Neutrophil (primary cell): ENCODE measurements at regions not wholly inside any gene's neighbourhood (a gene's known extent, or its start where the extent isn't known, plus 50 kb on each side); places are given as distances from the start of the nearest gene placed in this dataset.

ENCODE experiments used
- H3K27ac ChIP-seq: fragments of 200-600 bp; sonication (generic); 2 replicates; pipeline ENCODE4 v1.5.1; 2016; ENCODE audit warnings: mild to moderate bottlenecking, moderate library complexity
- H3K27me3 ChIP-seq: fragments of 200-600 bp; sonication (generic); 2 replicates; pipeline ENCODE4 v1.6.0; 2016; ENCODE audit warnings: mild to moderate bottlenecking
- H3K36me3 ChIP-seq: fragments of 200-600 bp; sonication (generic); 2 replicates; pipeline ENCODE4 v1.5.1; 2017
- H3K4me1 ChIP-seq, 2 experiments: fragments of 200-600 bp in 1 of 2; sonication (generic) in 1 of 2; 1 replicate in 1 of 2; 2 replicates in 1 of 2; pipeline versions ENCODE4 v1.5.1 to v1.6.1; 2013 to 2016; ENCODE audit warnings: low read depth in 1 of 2, low read length in 1 of 2, mild to moderate bottlenecking in 1 of 2, moderate library complexity in 1 of 2; ENCODE audit not compliant: control insufficient read depth in 1 of 2, insufficient read depth in 1 of 2
- H3K4me3 ChIP-seq, 2 experiments: fragments of 200-600 bp in 1 of 2; sonication (generic) in 1 of 2; 1 replicate in 1 of 2; 2 replicates in 1 of 2; pipeline ENCODE4 v1.5.1; 2013 to 2016; ENCODE audit warnings: low read depth in 1 of 2, low read length in 1 of 2, mild to moderate bottlenecking in 1 of 2, moderate library complexity in 1 of 2
- H3K9me3 ChIP-seq: fragments of 200-600 bp; sonication (generic); 2 replicates; pipeline ENCODE4 v1.5.1; 2016
- TF ChIP-seq, protein P1 (sequence below): fragments of 200-600 bp; sonication (generic); IDR thresholded peaks from 2 replicates; pipeline ENCODE4 v1.5.1; 2016; ENCODE audit warnings: antibody characterized with exemption

DNA sequence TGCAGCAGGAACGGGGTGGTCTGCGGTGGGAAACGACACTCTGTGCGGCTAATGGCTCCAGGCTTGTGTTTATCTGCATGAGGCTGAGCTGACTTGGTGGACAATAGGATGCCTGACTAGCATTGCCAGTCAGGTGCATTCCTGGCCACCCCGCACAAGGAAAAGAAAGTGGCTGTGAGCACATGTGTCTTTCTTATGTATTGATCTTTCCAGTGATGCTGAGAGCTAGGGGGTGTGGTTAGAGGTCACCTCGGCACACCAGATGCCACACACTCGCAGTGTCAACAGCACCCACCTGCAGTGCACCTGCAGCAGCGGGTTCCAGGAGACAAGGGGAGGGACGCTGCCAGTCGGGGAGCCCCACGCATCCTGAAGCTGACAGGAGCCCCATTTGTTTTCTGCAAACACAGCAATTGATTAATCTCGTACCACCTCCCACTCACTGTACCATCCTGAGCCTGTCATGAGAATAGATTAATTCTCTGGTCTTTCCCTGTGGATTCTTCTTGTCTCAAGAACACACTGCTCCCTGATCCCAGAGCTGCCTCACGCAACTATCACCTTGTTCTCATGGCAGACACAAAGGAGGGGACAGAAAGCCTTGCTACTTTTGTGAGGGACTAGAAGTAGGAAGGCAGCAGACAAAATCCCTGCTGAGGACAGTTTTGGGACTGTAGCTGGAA, 251.7 kb upstream of the WWC1 start:
- Histone ChIP-seq H3K4me1 (no peaks in the 10 kb centered on the region), H3K36me3 (no peaks in the 10 kb centered on the region), H3K4me3 (no peak overlapping the region), H3K27me3 (no peaks in the 10 kb centered on the region), H3K9me3 (no peaks in the 10 kb centered on the region), H3K27ac (no peak overlapping the region)
- TF ChIP-seq, protein P1, sequence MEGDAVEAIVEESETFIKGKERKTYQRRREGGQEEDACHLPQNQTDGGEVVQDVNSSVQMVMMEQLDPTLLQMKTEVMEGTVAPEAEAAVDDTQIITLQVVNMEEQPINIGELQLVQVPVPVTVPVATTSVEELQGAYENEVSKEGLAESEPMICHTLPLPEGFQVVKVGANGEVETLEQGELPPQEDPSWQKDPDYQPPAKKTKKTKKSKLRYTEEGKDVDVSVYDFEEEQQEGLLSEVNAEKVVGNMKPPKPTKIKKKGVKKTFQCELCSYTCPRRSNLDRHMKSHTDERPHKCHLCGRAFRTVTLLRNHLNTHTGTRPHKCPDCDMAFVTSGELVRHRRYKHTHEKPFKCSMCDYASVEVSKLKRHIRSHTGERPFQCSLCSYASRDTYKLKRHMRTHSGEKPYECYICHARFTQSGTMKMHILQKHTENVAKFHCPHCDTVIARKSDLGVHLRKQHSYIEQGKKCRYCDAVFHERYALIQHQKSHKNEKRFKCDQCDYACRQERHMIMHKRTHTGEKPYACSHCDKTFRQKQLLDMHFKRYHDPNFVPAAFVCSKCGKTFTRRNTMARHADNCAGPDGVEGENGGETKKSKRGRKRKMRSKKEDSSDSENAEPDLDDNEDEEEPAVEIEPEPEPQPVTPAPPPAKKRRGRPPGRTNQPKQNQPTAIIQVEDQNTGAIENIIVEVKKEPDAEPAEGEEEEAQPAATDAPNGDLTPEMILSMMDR: no peak

DNA sequence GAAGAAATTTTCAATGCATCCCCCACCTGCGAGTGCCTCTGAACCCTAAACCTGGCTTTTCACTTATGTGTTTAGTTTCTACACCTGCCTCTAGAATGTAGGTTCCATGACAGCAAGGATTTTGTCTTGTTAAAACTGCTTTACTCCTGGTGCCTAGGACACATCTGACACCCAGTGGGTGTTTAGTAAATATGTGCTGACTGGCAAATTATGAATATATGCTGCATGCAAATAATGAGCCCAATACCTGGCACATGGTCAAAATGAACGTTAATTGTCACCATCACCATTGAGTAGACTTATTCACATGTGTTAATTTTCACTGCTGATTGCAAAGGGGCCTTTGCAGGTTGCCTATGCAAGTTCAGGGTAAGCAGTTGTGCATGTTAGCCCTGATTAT, 249.9 kb upstream of the WWC1 start:
- Histone ChIP-seq H3K4me3 (no peak overlapping the region), H3K27ac (no peak overlapping the region), H3K4me1 (no peaks in the 10 kb centered on the region), H3K27me3 (no peaks in the 10 kb centered on the region), H3K36me3 (no peaks in the 10 kb centered on the region), H3K9me3 (no peaks in the 10 kb centered on the region)
- TF ChIP-seq, protein P1: no peak

DNA sequence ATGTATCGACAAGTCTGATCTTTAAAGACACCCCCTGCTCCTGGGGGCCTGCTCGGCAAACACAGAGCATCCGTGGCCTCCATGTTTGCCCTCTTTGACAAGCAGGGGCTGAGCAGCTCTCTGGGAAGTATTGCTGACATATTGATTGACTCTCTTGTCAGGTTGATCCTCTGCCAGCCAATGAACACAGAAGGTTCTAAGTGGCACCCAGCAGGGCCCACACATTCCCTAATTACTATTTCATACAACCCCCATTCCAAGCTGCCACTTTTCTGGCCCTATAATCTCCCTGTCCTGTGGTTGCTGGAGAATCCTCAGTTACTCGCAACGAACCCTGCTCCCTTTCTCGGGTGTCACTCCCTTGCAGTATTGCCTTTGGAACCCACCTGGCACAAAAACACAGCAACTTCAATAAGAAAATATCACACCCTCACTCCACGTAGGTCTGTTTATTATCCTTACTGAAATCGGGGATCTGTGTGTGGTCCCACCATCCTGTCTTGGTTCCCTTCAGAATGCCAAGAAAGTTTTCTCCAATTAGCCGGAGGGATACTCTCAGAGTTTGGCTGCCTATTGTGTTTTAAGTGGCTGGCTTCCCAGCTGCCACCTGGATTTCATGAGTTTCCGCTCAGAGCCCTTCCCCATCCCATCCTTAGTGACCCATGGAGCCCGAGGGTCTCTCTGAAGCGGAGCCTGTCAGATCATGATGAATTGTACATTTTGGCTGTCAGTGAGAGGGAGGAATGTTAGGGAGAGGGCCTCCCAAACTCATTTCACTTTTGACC, 249.0 kb upstream of the WWC1 start:
- Histone ChIP-seq H3K9me3 (no peaks in the 10 kb centered on the region), H3K4me3 (no peak overlapping the region), H3K27me3 (no peaks in the 10 kb centered on the region), H3K4me1 (no peaks in the 10 kb centered on the region), H3K27ac (no peak overlapping the region), H3K36me3 (no peaks in the 10 kb centered on the region)
- TF ChIP-seq, protein P1: no peak

DNA sequence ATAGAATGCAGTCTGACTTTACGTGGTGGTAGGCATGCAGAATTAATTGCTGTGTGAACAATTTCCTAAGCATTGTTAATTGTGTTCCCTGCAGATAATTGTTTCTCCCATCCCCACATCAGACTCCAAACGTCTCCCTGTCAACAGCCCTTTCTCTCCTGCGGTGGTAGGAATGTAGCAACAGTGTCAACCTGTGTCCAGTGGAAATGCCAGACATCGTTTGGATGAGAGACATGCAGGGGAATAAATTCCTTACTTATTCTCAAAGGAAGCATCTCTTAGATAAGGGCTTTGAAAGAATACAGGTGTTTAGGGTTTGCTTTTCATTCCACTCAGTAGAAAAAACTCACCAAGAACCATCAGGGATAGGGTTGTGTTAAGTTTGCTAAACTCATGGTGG, 245.3 kb upstream of the WWC1 start:
- H3K27me3 ChIP-seq: no peaks in the 10 kb centered on the region
- TF ChIP-seq, protein P1: no peak
- no peak overlapping the region for H3K4me3 ChIP-seq
- no peak overlapping the region for H3K27ac ChIP-seq
- no peaks in the 10 kb centered on the region for H3K4me1 ChIP-seq
- H3K9me3 ChIP-seq: no peaks in the 10 kb centered on the region
- H3K36me3 ChIP-seq: no peaks in the 10 kb centered on the region

DNA sequence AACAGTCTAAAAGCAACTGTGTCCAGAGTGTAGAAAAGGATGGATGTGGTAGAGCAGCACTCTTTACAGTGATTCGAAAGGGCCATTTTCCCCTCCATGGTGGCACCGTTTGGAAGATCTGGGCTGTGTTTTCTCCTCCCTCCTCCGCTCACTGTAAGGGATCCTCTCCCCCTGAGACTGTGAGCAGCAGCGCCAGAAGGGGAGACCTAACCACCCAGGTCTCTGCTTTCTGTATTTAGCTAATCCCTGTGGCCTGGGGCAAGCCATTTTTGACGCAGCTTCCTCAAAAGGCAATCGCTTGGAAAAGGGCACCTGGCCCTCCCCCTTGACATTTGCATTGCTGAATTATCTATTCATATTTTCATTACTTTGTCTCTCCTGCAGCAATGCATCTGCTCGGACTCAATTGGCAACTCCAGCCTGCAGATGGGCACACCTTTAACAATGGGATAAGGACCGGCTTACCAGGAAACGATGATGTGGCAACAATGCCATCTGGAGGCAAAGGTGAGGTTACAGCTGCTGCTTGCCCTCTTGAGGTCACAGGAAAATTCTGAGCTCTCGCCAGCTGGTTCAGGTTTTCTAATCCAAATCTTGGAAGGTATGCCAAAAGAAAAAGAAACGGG, 244.3 kb upstream of the WWC1 start:
- Histone ChIP-seq H3K4me1 (no peaks in the 10 kb centered on the region), H3K27ac (no peak overlapping the region), H3K36me3 (no peaks in the 10 kb centered on the region), H3K4me3 (no peak overlapping the region), H3K9me3 (no peaks in the 10 kb centered on the region), H3K27me3 (no peaks in the 10 kb centered on the region)
- TF ChIP-seq, protein P1: no peak
